CD4-positive, alpha-beta T cell treated with Interleukin-15 for 4 hours (primary cell): ENCODE measurements at regions not wholly inside any gene's neighbourhood (a gene's known extent, or its start where the extent isn't known, plus 50 kb on each side); places are given as distances from the start of the nearest gene placed in this dataset.
"Not testable (repeated sequence)": the region's sequence is repeated elsewhere in the genome, so short reads cannot be mapped to it uniquely, and the experiment has no call there.

Experiments used
- DNase-seq: peaks from one replicate; pipeline ENCODE4 v3.0.0-alpha.2; 2020; ENCODE audit warnings: low spot score

GRCh38 chr14:103260629-103261124 lies 73.4 kb upstream of the EIF5 start:
- DNase-seq, result peak; percentile 4

GRCh38 chr14:103267226-103267910 lies 66.7 kb upstream of the EIF5 start:
- no peak for DNase-seq

GRCh38 chr14:103271189-103271588 lies 62.8 kb upstream of the EIF5 start:
- DNase-seq, result no peak

GRCh38 chr14:103273145-103273744 lies 60.8 kb upstream of the EIF5 start:
- no peak for DNase-seq

- no peak for DNase-seq
Observed at GRCh38 chr14:103273745-103274615, 60.1 kb upstream of the EIF5 start.

- DNase-seq, result no peak
Observed at GRCh38 chr14:103275000-103275399, 59.0 kb upstream of the EIF5 start.

- no peak for DNase-seq
Observed at GRCh38 chr14:103277931-103278330, 56.1 kb upstream of the EIF5 start.

- DNase-seq, result no peak
Observed at GRCh38 chr14:103279142-103280025, 54.7 kb upstream of the EIF5 start.

- DNase-seq, result no peak
Observed at GRCh38 chr14:103280278-103280928, 53.6 kb upstream of the EIF5 start.

GRCh38 chr14:103281496-103282231 lies 52.4 kb upstream of the EIF5 start:
- no peak for DNase-seq

GRCh38 chr14:103282309-103282708 lies 51.7 kb upstream of the EIF5 start:
- not testable (repeated sequence) for DNase-seq

GRCh38 chr14:103282932-103283331 lies 51.1 kb upstream of the EIF5 start:
- DNase-seq, result no peak

GRCh38 chr14:103283916-103284315 lies 50.1 kb upstream of the EIF5 start:
- no peak for DNase-seq
